Osteocyte (in vitro differentiated cells): ENCODE measurements at regions not wholly inside any gene's neighbourhood (a gene's known extent, or its start where the extent isn't known, plus 50 kb on each side); places are given as distances from the start of the nearest gene placed in this dataset.

Source experiments
- DNase-seq: peaks from one replicate; pipeline ENCODE4 v3.0.0; 2021; ENCODE audit warnings: mixed read lengths; ENCODE audit not compliant: unreplicated experiment; ENCODE audit errors: extremely low spot score
- H3K27ac Mint-ChIP-seq: one replicate; pipeline ENCODE4 v1.8.0; 2021; ENCODE audit warnings: mild to moderate bottlenecking, mixed read lengths; ENCODE audit not compliant: unreplicated experiment
- H3K27me3 Mint-ChIP-seq: one replicate; pipeline ENCODE4 v1.8.0; 2021; ENCODE audit warnings: mixed read lengths; ENCODE audit not compliant: unreplicated experiment
- H3K36me3 Mint-ChIP-seq: one replicate; pipeline ENCODE4 v1.8.0; 2021; ENCODE audit warnings: mixed read lengths; ENCODE audit not compliant: unreplicated experiment
- H3K4me1 Mint-ChIP-seq: one replicate; pipeline ENCODE4 v1.8.0; 2021; ENCODE audit warnings: mixed read lengths; ENCODE audit not compliant: unreplicated experiment
- H3K4me3 Mint-ChIP-seq: one replicate; pipeline ENCODE4 v1.8.0; 2021; ENCODE audit warnings: mild to moderate bottlenecking, moderate library complexity, mixed read lengths; ENCODE audit not compliant: unreplicated experiment
- H3K9me3 Mint-ChIP-seq: one replicate; pipeline ENCODE4 v1.8.0; 2021; ENCODE audit warnings: mixed read lengths; ENCODE audit not compliant: unreplicated experiment
- TF ChIP-seq, protein P1 (sequence below): fragments of 200-600 bp; sonication (generic); IDR thresholded peaks from 2 replicates; pipeline ENCODE4 v1.5.0; 2021; ENCODE audit warnings: antibody characterized with exemption, mild to moderate bottlenecking, moderate library complexity

DNA sequence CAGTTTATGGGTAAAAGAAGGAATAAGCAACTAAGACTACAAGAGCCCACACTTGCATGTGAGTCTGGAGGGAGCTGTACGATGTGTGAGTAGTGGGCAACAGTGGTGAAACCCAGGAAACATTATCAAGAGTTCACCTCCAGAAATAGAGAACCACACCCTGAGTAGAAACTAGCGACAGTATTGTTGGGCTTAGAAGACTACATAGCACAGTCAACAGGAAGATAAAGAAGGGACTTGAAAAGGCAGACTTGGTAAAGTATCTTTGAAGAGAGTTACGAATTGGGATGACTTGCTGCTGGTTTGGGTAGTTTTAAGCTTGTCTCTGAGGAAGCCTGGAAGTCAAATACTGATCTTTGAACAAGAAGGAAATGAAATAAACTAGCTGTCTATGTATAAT is 223.2 kb upstream of the GNAI1 start:
- H3K27me3 Mint-ChIP-seq: peaks cover 39% of the 10 kb centered on the region
- peaks cover 4% of the 10 kb centered on the region for H3K9me3 Mint-ChIP-seq
- no peaks in the 10 kb centered on the region for H3K4me1 Mint-ChIP-seq
- TF ChIP-seq, protein P1, sequence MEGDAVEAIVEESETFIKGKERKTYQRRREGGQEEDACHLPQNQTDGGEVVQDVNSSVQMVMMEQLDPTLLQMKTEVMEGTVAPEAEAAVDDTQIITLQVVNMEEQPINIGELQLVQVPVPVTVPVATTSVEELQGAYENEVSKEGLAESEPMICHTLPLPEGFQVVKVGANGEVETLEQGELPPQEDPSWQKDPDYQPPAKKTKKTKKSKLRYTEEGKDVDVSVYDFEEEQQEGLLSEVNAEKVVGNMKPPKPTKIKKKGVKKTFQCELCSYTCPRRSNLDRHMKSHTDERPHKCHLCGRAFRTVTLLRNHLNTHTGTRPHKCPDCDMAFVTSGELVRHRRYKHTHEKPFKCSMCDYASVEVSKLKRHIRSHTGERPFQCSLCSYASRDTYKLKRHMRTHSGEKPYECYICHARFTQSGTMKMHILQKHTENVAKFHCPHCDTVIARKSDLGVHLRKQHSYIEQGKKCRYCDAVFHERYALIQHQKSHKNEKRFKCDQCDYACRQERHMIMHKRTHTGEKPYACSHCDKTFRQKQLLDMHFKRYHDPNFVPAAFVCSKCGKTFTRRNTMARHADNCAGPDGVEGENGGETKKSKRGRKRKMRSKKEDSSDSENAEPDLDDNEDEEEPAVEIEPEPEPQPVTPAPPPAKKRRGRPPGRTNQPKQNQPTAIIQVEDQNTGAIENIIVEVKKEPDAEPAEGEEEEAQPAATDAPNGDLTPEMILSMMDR: no peak
- no peak overlapping the region for H3K27ac Mint-ChIP-seq
- no peak overlapping the region for H3K4me3 Mint-ChIP-seq
- H3K36me3 Mint-ChIP-seq: no peaks in the 10 kb centered on the region
- DNase-seq: no peak

- H3K4me1 Mint-ChIP-seq: no peaks in the 10 kb centered on the region
- H3K27me3 Mint-ChIP-seq: peaks cover 32% of the 10 kb centered on the region
- TF ChIP-seq, protein P1: no peak
- DNase-seq: no peak
- no peak overlapping the region for H3K4me3 Mint-ChIP-seq
- no peak overlapping the region for H3K27ac Mint-ChIP-seq
- H3K9me3 Mint-ChIP-seq: no peaks in the 10 kb centered on the region
- H3K36me3 Mint-ChIP-seq: no peaks in the 10 kb centered on the region
These were observed 225.5 kb upstream of the GNAI1 start for GRCh38 chr7:79909176-79909575.

- Mint-ChIP-seq H3K4me1 (no peaks in the 10 kb centered on the region), H3K36me3 (no peaks in the 10 kb centered on the region), H3K4me3 (no peak overlapping the region), H3K27me3 (peaks cover 36% of the 10 kb centered on the region), H3K27ac (no peak overlapping the region), H3K9me3 (peaks cover 7% of the 10 kb centered on the region)
- TF ChIP-seq, protein P1: no peak
- DNase-seq: no peak
These were observed 237.5 kb upstream of the GNAI1 start for GRCh38 chr7:79897166-79897565.

- Mint-ChIP-seq H3K27me3 (peaks cover 46% of the 10 kb centered on the region), H3K4me3 (no peak overlapping the region), H3K9me3 (no peaks in the 10 kb centered on the region), H3K4me1 (no peaks in the 10 kb centered on the region), H3K27ac (no peak overlapping the region), H3K36me3 (no peaks in the 10 kb centered on the region)
- DNase-seq: no peak
- TF ChIP-seq, protein P1: no peak
These were observed 240.6 kb upstream of the GNAI1 start for GRCh38 chr7:79893991-79894390.

GRCh38 chr7:79882922-79883321 is 251.7 kb upstream of the GNAI1 start:
- no peaks in the 10 kb centered on the region for H3K36me3 Mint-ChIP-seq
- no peaks in the 10 kb centered on the region for H3K4me1 Mint-ChIP-seq
- no peaks in the 10 kb centered on the region for H3K9me3 Mint-ChIP-seq
- peaks cover 29% of the 10 kb centered on the region for H3K27me3 Mint-ChIP-seq
- no peak for DNase-seq
- no peak overlapping the region for H3K4me3 Mint-ChIP-seq
- no peak overlapping the region for H3K27ac Mint-ChIP-seq
- TF ChIP-seq, protein P1: no peak
